ENCODE measurements at regions not wholly inside any gene's neighbourhood (a gene's known extent, or its start where the extent isn't known, plus 50 kb on each side); places are given as distances from the start of the nearest gene placed in this dataset.
A peak's percentile ranks its signal among the peaks of the same experiment; 100 is the strongest.

DNA sequence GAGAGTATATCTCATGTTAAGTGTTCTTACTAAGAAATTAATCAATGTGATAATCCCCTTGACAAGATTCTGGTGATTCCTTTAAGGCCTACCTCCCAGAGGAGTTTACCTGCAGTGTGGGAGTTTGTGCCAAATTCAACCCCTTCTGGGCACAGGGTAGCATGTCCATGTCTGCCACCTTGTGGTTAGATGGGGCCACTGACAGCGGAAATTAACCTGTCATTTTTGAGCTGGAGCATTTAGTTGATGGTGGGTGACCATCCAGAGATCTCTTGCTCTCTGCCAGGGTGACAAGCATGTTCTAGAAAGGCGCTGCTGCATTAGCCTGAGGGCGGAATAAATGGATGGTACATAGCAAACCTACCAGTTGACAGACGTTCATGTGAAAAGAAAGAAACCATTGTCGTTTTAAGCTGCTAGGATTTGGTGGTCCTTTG, 132.2 kb downstream of the FBXO4 start:
- TF ChIP-seq, protein P1, sequence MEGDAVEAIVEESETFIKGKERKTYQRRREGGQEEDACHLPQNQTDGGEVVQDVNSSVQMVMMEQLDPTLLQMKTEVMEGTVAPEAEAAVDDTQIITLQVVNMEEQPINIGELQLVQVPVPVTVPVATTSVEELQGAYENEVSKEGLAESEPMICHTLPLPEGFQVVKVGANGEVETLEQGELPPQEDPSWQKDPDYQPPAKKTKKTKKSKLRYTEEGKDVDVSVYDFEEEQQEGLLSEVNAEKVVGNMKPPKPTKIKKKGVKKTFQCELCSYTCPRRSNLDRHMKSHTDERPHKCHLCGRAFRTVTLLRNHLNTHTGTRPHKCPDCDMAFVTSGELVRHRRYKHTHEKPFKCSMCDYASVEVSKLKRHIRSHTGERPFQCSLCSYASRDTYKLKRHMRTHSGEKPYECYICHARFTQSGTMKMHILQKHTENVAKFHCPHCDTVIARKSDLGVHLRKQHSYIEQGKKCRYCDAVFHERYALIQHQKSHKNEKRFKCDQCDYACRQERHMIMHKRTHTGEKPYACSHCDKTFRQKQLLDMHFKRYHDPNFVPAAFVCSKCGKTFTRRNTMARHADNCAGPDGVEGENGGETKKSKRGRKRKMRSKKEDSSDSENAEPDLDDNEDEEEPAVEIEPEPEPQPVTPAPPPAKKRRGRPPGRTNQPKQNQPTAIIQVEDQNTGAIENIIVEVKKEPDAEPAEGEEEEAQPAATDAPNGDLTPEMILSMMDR (IDR thresholded peaks at IDR 0.05) = peak; percentile 86

DNA sequence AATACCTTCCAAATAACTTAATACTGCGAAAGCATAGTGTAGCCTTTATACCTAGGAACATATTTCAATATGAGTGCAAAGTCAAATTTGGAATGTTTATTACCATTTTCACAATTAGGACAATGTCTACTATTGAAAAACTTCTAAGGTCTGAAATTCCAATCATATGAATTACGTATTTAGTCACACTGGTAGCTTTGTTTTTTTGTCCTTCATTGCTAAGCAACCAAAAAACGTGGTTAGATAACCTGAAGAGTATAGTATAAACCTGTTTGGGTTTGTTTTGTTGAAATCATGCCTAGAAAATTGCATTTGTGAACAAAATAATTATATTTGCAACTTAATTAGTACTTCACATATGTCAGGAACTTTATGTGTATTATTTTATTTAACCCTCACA, 134.2 kb downstream of the FBXO4 start:
- TF ChIP-seq, protein P1 (IDR thresholded peaks at IDR 0.05) = no peak

DNA sequence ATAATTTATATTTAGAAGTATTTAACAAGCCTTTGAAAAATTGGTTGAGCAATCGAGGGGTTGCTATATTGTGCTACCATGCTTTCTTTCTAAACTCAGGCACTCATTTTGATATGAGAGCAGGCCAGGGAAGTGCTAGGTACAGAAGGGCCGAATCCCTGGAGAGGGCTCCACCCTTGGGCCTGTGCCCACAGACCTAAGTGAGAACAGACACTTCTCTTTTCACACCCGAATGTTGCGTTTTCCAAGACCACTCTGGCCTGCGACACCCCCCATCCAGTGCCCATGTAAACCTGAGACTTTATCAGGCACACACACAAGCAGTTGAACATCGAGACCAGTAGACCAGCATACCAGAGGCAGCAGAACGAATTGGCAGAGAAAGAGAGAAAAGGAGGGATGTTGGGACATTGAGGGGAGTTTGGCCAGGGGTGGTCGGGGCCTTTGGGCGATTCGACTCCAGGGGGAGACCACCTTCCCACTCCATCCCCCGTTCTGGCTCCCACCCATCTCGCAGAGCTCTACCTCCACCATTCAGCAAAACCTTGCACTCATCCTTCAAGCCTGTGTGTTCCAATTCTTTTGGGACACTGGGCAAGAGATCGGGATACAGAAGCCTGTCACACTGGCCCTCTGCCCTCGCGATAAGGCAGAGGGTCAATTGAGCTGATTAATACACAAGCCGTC, 134.8 kb downstream of the FBXO4 start:
- TF ChIP-seq, protein P1 (IDR thresholded peaks at IDR 0.05) = no peak

DNA sequence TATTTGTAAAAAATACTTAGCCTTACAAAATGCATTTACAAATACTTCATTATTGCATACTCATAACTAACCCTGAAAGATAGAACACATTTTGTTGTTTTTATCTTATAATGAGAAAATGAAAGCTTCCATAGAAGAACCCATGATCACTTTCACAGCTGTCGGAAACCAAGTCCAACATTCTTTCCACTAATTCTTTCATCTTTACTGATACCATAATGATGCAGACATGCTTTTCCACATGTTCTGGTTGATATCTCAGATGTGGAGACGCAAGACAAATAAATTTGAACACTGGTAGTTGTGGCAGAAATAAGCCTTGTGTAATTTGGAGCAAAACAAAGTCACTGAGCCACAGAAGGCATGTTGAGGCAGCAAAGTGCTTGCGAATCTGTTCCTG, 136.0 kb downstream of the FBXO4 start:
- TF ChIP-seq, protein P1 (IDR thresholded peaks at IDR 0.05) = no peak

DNA sequence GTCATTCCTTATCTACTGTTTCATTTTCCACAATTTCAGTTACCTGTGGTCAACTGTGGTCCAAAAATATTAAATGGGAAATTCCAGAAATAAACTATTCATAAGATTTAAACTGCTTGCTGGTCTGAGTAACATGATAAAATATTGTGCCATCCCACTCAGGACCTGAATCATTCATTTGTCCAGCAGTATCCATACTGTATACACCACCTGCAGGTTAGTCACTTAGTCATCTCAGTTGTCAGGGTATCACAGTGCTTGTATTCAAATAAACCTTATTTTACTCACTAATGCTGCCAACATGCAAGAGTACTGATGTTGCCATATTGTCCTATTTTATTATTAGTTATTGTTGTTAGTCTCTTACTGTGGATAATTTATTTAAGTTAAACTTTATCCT, 139.7 kb downstream of the FBXO4 start:
- TF ChIP-seq, protein P1 (IDR thresholded peaks at IDR 0.05) = no peak

DNA sequence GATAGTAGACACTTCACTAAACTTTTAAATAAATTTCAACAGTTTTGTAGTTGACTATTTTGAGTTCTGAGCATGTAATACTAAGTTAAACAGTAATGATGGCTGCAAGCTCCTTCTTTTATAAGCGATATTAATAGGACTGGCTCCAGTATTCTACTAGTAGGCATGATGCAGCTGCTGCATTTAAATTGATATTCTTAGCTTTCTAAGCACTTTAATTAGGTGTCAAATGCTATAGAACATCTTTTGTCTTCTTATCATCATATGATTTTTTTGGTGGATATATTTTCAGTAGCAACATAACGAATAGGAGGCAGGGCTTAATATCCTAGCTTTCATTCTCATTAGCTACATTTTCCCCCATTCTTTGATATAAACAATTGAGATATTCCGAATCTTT, 141.1 kb downstream of the FBXO4 start:
- TF ChIP-seq, protein P1 (IDR thresholded peaks at IDR 0.05) = no peak

DNA sequence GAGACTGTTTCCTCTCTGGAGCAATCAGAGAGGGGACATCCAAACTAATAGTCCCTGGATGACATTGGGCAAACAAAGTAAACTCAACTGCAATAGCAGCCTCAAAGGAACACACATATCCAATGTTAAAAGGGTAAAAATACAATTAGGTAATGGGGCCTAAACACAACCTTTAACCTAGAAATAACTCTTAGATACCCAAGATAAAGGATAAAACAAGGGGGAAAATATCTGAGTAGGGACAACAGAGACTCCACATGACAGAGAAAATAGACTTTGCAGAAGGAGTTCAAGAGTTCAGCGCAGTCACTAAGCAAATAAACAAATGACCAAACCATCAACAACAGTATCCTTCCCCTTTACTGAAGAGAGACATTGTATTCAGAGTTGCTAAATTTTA, 149.3 kb downstream of the FBXO4 start:
- TF ChIP-seq, protein P1 (IDR thresholded peaks at IDR 0.05) = no peak

DNA sequence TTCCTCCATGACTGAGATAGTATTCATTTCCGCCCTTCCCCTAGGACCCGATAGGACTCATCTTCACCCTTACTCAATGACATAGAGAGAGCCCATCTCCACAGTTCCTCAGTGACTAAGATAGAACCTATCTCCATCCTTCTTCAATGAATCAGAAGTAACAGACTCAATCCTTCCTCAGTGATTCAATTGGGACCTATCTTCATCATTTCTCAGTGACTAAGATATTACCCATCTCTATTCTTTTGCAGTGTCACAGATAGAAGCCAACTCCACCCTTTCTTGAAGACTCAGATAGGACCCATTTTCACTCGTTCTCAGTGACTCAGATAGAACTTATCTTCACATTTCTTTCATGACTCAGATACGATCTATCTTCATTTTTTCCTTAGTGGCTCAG, 164.6 kb downstream of the FBXO4 start:
- TF ChIP-seq, protein P1 (IDR thresholded peaks at IDR 0.05) = no peak

All from LNCAP (cell line).